MCF 10A (cell line): ENCODE measurements at regions not wholly inside any gene's neighbourhood (a gene's known extent, or its start where the extent isn't known, plus 50 kb on each side); places are given as distances from the start of the nearest gene placed in this dataset.

ENCODE experiments used
- BruUV-seq: library from RNA; stranded (reverse); fragments of 400-500 nt; replicated peaks from 2 replicates; lab custom pipeline; 2021; lab: Mats Ljungman, UMichigan
- CTCF ChIA-PET: fragments of 300-600 bp; sonication (Branson Sonifier 250); formaldehyde crosslinking; extraction: SDS; loops from one replicate; lab custom pipeline; 2021; ENCODE audit warnings: antibody characterized with exemption, inconsistent platforms; lab: Yijun Ruan, JAX
- POLR2A ChIA-PET: fragments of 300-600, 350-650 bp; sonication (Branson Sonifier 250); formaldehyde crosslinking; extraction: SDS; loops from one replicate; lab custom pipeline; 2020; ENCODE audit warnings: antibody characterized with exemption, inconsistent platforms; lab: Yijun Ruan, JAX
- DNase-seq: peaks from one replicate; pipeline ENCODE4 v3.0.0-alpha.2; 2018; ENCODE audit not compliant: unreplicated experiment
- H3K27ac Mint-ChIP-seq: one replicate; pipeline ENCODE4 v1.8.0; 2022; ENCODE audit warnings: mild to moderate bottlenecking, low read depth, mixed read lengths; ENCODE audit not compliant: unreplicated experiment
- H3K27me3 Mint-ChIP-seq: one replicate; pipeline ENCODE4 v1.8.0; 2022; ENCODE audit warnings: mixed read lengths; ENCODE audit not compliant: insufficient read depth, unreplicated experiment
- H3K36me3 Mint-ChIP-seq: one replicate; pipeline ENCODE4 v1.8.0; 2022; ENCODE audit warnings: mild to moderate bottlenecking, moderate library complexity, mixed read lengths; ENCODE audit not compliant: insufficient read depth, unreplicated experiment
- H3K4me1 Mint-ChIP-seq: one replicate; pipeline ENCODE4 v1.8.0; 2022; ENCODE audit warnings: mixed read lengths; ENCODE audit not compliant: insufficient read depth, unreplicated experiment
- H3K4me3 Mint-ChIP-seq: one replicate; pipeline ENCODE4 v1.8.0; 2022; ENCODE audit warnings: mild to moderate bottlenecking, moderate library complexity, mixed read lengths; ENCODE audit not compliant: unreplicated experiment
- H3K9me3 Mint-ChIP-seq: one replicate; pipeline ENCODE4 v1.8.0; 2022; ENCODE audit warnings: mixed read lengths; ENCODE audit not compliant: unreplicated experiment
- CTCF ChIP-seq: fragments of 200-600 bp; IDR thresholded peaks from one replicate; pipeline ENCODE4 v1.8.0; 2022; ENCODE audit warnings: antibody characterized with exemption, mild to moderate bottlenecking; ENCODE audit not compliant: unreplicated experiment
- intact Hi-C: fragments of 100-400 bp; cut with micrococcal nuclease; formaldehyde crosslinking; loops from 2 replicates; pipeline ENCODE4 v1.14.1; 2022

- intact Hi-C loops, result no loop called here
- DNase-seq, result no peak
- no peaks in the 10 kb centered on the region for H3K36me3 Mint-ChIP-seq
- H3K9me3 Mint-ChIP-seq, result peaks cover 10% of the 10 kb centered on the region
- ChIA-PET POLR2A (no interaction called here), CTCF (interaction anchor here (0.7 kb wide), 1 partner anchor 1442 kb away, joined by 3 read pairs; no protein-coding TSS in a partner anchor)
- no TSS peak for BruUV-seq
- H3K4me3 Mint-ChIP-seq, result no peak overlapping the region
- no peaks in the 10 kb centered on the region for H3K4me1 Mint-ChIP-seq
- no peaks in the 10 kb centered on the region for H3K27me3 Mint-ChIP-seq
- no peak for TF ChIP-seq CTCF
- H3K27ac Mint-ChIP-seq, result no peak overlapping the region
Measured at GRCh38 chr5:74978345-74978744, 74.0 kb downstream of the GCNT4 start.

DNA sequence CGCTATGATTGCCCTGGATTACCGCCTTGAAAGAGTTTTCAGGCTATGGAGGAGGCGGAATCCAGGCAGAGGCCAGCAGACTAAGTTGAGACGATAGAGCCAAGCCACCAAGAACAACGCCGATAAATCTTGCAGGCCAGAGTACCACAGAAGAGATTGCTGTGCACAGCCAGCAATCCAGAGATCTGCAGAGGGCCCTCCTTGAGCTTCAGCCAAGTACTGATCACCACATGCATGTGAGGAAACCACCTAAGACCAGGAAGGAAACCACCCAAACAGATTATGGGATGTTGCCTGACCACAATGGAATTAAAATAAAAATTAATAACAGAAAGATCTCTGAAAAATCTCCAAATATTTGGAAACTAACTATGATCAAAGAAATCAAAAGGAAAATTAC, 74.9 kb downstream of the GCNT4 start:
- intact Hi-C loops, result no loop called here
- CTCF ChIA-PET, result no interaction called here
- H3K27ac Mint-ChIP-seq, result no peak overlapping the region
- BruUV-seq, result no TSS peak
- POLR2A ChIA-PET, result no interaction called here
- no peaks in the 10 kb centered on the region for H3K36me3 Mint-ChIP-seq
- peaks cover 10% of the 10 kb centered on the region for H3K9me3 Mint-ChIP-seq
- TF ChIP-seq CTCF, result no peak
- H3K27me3 Mint-ChIP-seq, result no peaks in the 10 kb centered on the region
- no peak overlapping the region for H3K4me3 Mint-ChIP-seq
- DNase-seq, result no peak
- H3K4me1 Mint-ChIP-seq, result no peaks in the 10 kb centered on the region

GRCh38 chr5:74976651-74977050, 75.7 kb downstream of the GCNT4 start:
- POLR2A ChIA-PET, result no interaction called here
- BruUV-seq, result no TSS peak
- intact Hi-C loops, result no loop called here
- CTCF ChIA-PET, result no interaction called here
- Mint-ChIP-seq H3K4me3 (no peak overlapping the region), H3K27me3 (no peaks in the 10 kb centered on the region), H3K36me3 (no peaks in the 10 kb centered on the region), H3K27ac (no peak overlapping the region), H3K9me3 (peaks cover 10% of the 10 kb centered on the region), H3K4me1 (no peaks in the 10 kb centered on the region)
- no peak for DNase-seq
- no peak for TF ChIP-seq CTCF

GRCh38 chr5:74975582-74975981, 76.8 kb downstream of the GCNT4 start:
- H3K36me3 Mint-ChIP-seq, result no peaks in the 10 kb centered on the region
- H3K4me1 Mint-ChIP-seq, result no peaks in the 10 kb centered on the region
- no peak overlapping the region for H3K27ac Mint-ChIP-seq
- H3K9me3 Mint-ChIP-seq, result peaks cover 10% of the 10 kb centered on the region
- ChIA-PET CTCF (no interaction called here), POLR2A (no interaction called here)
- intact Hi-C loops, result no loop called here
- no peaks in the 10 kb centered on the region for H3K27me3 Mint-ChIP-seq
- no peak overlapping the region for H3K4me3 Mint-ChIP-seq
- no peak for TF ChIP-seq CTCF
- no peak for DNase-seq
- no TSS peak for BruUV-seq
